NT2/D1 (cell line): ENCODE measurements at regions not wholly inside any gene's neighbourhood (a gene's known extent, or its start where the extent isn't known, plus 50 kb on each side); places are given as distances from the start of the nearest gene placed in this dataset.

Experiments
- YY1 ChIP-seq: IDR thresholded peaks from 2 replicates; pipeline ENCODE4 v1.6.1; 2011; ENCODE audit not compliant: insufficient read length, insufficient read depth
- ZNF274 ChIP-seq: IDR thresholded peaks from 2 replicates; pipeline ENCODE4 v1.6.1; 2011; ENCODE audit warnings: mild to moderate bottlenecking, low read depth, low read length

GRCh38 chr13:76720821-76721220 lies 165.4 kb downstream of the KCTD12 start:
- TF ChIP-seq ZNF274 (no peak), YY1 (no peak)
